T-helper 2 cell treated with Interferon-gamma antibody and Interleukin-4, amounts not matched to agents 5 μg/mL and 100 μg/mL, for 36 hours (primary cell): ENCODE measurements at regions not wholly inside any gene's neighbourhood (a gene's known extent, or its start where the extent isn't known, plus 50 kb on each side); places are given as distances from the start of the nearest gene placed in this dataset.

ENCODE experiments used
- DNase-seq: peaks from one replicate; pipeline ENCODE4 v3.0.0; 2021; ENCODE audit warnings: low spot score
- H3K27ac Mint-ChIP-seq: one replicate; pipeline ENCODE4 v1.8.0; 2021; ENCODE audit warnings: mild to moderate bottlenecking, mixed read lengths
- H3K27me3 Mint-ChIP-seq: one replicate; pipeline ENCODE4 v1.8.0; 2021; ENCODE audit warnings: low read depth, mixed read lengths
- H3K36me3 Mint-ChIP-seq: one replicate; pipeline ENCODE4 v1.8.0; 2021; ENCODE audit warnings: low read depth, mixed read lengths
- H3K4me1 Mint-ChIP-seq: one replicate; pipeline ENCODE4 v1.8.0; 2021; ENCODE audit warnings: low read depth, mixed read lengths
- H3K4me3 Mint-ChIP-seq: one replicate; pipeline ENCODE4 v1.8.0; 2022; ENCODE audit warnings: mild to moderate bottlenecking, moderate library complexity, mixed read lengths
- H3K9me3 Mint-ChIP-seq: one replicate; pipeline ENCODE4 v1.8.0; 2021; ENCODE audit warnings: mixed read lengths

DNA sequence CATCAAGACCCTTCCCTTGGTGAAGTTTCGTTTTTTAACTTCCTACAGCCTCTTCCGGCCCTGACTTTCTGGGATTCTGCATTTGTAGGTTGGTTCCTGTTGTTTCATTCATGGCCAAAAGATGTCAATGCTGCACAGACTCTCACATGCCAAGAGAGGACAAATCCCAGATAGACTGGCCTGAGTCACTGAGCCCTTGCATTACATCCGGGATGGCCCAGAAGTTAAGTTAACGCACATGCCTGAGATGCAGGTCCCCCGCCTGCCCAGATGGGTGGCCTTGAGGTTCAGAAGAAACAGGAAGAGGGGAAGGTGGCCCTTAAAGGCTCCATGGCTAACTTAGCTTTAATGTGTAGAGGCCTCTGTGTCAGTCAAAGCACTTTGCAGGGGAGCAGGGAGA, 51.6 kb upstream of the SRGAP3 start:
- no peak for DNase-seq
- Mint-ChIP-seq H3K36me3 (no peaks in the 10 kb centered on the region), H3K4me1 (peaks cover 12% of the 10 kb centered on the region), H3K9me3 (no peaks in the 10 kb centered on the region), H3K27me3 (peaks cover 3% of the 10 kb centered on the region), H3K27ac (no peak overlapping the region), H3K4me3 (no peak overlapping the region)

DNA sequence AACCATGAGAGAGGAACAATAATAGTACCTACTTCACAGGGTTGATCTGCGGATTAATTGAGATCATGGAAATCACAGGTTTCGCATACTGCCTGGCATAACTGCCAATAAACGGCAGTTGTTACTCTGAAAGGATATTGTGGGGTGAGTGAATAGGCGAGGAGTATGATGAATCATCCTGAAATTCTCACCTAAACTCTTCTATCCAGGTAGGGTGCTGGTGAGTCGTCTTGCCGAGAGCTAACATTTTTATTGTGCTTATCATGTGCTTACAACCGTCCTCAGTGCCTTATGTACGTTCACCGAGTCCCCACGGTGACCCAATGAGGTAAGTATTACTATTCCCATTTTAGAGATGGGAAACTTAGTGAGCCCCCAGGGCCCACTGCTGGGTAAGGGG, 52.4 kb upstream of the SRGAP3 start:
- Mint-ChIP-seq H3K27ac (no peak overlapping the region), H3K27me3 (peaks cover 3% of the 10 kb centered on the region), H3K4me1 (peaks cover 12% of the 10 kb centered on the region), H3K36me3 (no peaks in the 10 kb centered on the region), H3K4me3 (peak overlapping the region; percentile 30), H3K9me3 (no peaks in the 10 kb centered on the region)
- DNase-seq = no peak

DNA sequence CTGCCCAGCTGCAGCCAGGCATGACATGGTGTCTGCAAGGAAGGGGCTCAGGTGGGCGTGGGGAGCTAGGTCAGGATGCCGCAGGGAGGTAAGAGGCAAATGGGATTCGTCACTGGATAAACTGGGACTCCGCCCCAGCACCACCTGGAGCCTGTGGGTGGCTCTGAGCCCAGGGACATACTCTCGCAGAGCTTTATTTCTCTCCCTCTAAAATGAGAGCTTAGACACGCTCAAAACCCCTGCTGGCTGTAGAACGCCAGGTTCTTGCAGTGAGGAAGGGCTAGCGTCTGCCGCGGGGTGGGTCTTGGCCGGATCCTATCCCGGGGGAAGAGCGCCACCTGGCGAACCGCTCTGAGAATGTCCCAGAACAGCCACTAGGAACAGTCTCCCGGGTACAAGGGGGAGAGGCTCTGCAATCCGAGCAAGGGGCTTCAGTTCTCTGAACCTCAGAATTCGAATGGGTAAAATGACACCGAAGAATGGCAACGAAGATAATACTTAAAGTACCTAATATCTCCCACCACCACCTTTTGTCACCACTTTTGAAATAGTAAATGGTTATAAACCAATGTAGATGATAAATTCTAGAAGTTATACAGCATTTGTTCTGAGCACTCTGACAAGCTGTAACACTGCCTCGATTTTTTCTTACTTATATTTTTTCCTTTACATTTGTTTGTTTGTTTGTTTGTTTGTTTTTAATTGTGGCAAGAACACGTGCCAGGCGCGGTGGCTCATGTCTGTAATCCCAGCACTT, 53.2 kb upstream of the SRGAP3 start:
- Mint-ChIP-seq H3K4me1 (peaks cover 12% of the 10 kb centered on the region), H3K27ac (no peak overlapping the region), H3K27me3 (peaks cover 3% of the 10 kb centered on the region), H3K4me3 (peak overlapping the region; percentile 45), H3K36me3 (no peaks in the 10 kb centered on the region), H3K9me3 (no peaks in the 10 kb centered on the region)
- DNase-seq = peak; percentile 57

DNA sequence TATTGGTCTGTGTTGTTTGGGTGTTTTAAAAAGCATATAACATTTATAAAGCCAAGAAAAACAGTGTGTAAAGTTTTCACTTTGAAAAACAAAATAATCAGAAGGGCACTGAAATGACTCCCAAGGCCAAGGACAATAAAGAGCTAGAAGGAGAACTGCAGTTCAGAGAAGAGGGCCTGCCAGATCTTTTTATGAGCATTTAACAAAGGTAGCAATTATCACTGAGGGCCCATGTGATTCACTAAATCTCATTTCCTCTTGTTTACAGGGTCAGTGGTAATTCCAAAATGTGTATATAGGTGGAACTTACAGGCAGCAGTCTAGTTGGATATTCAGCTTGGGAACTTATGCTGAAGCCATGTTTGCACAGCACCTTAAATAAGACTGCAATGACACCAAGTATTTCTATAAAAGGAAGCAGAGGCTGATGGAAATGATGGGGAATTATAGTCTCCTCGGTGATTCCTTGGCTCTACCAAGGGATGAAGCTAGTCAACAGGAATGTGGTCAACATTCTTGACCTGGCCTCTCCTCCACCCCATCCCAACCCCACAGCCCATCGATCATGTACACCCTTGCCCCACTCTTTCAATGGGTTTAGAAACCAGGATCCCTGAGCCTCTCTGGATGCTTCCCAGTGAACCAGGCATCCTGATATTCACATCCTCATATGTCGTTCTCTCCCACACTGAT, 54.4 kb upstream of the THUMPD3 start:
- no peaks in the 10 kb centered on the region for H3K36me3 Mint-ChIP-seq
- no peak overlapping the region for H3K4me3 Mint-ChIP-seq
- DNase-seq = no peak
- no peaks in the 10 kb centered on the region for H3K4me1 Mint-ChIP-seq
- peaks cover 3% of the 10 kb centered on the region for H3K27me3 Mint-ChIP-seq
- H3K9me3 Mint-ChIP-seq = no peaks in the 10 kb centered on the region
- no peak overlapping the region for H3K27ac Mint-ChIP-seq

DNA sequence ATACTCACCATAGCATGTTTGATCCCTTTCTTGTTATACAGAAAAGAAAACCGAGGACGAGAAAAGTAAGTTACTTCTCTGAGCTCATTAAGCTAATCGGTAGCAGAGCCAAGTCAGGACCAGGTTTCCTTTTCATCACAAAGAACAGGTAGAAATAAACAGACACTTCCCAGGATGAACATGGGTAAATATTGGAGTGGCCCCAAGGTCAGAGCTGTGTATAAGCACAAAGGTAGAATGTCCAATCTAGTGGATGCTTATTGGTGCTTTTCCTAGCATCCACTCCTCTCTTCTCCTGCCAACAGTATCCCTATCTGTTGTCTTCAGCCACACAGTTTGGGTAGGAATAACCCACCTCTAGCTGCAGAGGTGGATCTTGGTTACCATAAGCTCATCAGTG, 52.8 kb upstream of the THUMPD3 start:
- no peaks in the 10 kb centered on the region for H3K4me1 Mint-ChIP-seq
- peaks cover 3% of the 10 kb centered on the region for H3K27me3 Mint-ChIP-seq
- no peak for DNase-seq
- H3K9me3 Mint-ChIP-seq = no peaks in the 10 kb centered on the region
- no peaks in the 10 kb centered on the region for H3K36me3 Mint-ChIP-seq
- H3K27ac Mint-ChIP-seq = no peak overlapping the region
- no peak overlapping the region for H3K4me3 Mint-ChIP-seq

DNA sequence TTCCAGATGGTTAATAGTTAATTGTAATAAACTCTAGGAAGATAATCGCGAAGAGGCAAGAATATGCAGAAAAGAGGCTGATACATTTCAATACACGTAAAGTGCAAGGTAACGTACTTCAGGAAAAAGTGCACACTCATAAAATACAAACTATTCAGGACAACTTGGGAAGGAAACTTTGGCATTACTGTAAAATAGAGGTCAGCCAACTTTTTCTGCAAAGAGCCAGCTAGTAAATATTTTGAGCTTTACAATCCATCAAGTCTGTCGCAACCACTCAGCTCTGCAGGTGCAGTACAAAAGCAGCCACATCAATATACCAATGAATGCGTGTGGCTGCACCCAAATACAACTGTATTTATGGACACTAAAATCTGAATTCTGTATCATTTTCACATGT, 51.6 kb upstream of the THUMPD3 start:
- H3K36me3 Mint-ChIP-seq = no peaks in the 10 kb centered on the region
- peaks cover 3% of the 10 kb centered on the region for H3K27me3 Mint-ChIP-seq
- DNase-seq = no peak

More for the DNA sequence above, 51.6 kb upstream of the THUMPD3 start:
- no peaks in the 10 kb centered on the region for H3K4me1 Mint-ChIP-seq
- no peak overlapping the region for H3K4me3 Mint-ChIP-seq
- no peaks in the 10 kb centered on the region for H3K9me3 Mint-ChIP-seq
- no peak overlapping the region for H3K27ac Mint-ChIP-seq
